ENCODE measurements at regions not wholly inside any gene's neighbourhood (a gene's known extent, or its start where the extent isn't known, plus 50 kb on each side); places are given as distances from the start of the nearest gene placed in this dataset.
A peak's percentile ranks its signal among the peaks of the same experiment; 100 is the strongest.

DNA sequence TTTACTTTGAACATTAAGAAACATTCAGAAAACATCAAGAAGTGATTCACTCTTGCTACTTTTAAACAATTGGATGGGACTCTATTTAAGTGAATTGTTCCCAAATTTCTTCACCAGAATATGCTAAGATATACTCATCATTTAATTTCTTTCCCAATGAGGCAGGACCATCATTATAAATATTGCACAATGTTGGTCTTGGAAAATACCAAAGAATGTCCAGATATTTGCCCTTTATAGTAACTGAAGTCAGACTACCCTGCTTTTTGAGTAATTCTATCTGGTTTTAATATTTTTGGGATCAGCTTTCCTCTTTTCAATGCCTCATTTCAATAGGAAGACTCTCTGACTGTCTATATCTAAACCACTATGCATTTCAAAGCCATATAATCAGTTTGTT is 129.4 kb upstream of the TENM3 start:
- no peak for DNase-seq (ENCODE audit: extremely low read depth in 1 of 11, low read depth in 9 of 11, low spot score in 4 of 11)

DNA sequence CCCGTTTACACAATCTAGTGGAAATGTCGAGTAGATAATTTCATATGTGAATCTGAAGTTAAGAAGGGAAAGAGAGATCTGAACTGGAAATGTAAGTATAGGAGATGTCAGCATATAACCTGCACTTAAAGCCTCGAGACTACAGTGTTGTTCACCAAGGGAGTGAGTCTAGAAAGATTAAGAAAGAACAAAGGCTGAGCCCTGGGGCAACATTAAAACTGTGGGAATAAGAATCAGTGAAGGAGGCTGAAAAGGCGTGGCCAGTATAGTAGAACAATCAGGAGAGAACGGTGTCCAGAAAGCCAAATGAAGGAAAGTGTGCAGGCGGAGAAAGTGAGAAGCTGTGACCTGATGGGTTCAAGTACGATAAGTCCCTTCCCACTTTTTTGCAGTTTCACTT is 118.8 kb upstream of the TENM3 start:
- no peak for DNase-seq (ENCODE audit: extremely low read depth in 1 of 11, low read depth in 9 of 11, low spot score in 4 of 11)

DNA sequence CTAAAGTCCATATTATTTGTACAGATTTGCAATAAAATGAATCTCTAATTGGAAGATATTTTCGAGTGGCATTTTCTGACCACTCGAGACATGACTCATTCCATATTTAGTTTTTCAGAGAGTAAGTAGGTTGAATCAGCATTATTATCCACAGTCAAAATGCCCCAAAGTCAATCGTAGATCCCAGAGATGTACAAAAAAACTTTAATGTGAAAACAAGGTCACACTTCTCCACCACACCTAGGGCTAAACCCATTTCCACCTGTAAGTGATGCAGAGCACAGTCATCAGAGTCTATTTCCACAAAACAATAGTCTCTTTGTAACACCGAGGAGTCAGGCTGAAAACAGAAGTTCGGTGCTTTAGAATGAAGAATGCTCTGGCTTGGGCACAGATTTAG is 117.1 kb upstream of the TENM3 start:
- no peak for DNase-seq (ENCODE audit: extremely low read depth in 1 of 11, low read depth in 9 of 11, low spot score in 4 of 11)

DNA sequence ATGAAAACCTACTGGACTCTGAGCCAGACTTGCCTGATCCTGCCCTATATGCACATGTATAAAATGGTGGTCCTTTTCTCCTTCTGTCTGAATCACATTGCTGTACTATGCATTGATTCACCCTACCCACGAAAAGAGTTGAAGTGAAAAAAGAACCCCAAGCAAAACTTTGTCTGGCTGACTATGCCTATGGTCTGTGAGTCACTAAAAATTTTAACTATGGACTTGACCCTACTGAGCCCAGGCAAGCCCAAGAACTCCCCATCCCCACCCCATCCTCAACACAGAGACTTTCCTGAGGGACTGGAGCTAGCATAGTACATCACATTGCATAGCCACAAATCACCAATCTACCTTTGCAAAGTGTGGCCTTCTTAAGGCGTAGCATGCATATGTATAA is 116.6 kb upstream of the TENM3 start:
- no peak for DNase-seq (ENCODE audit: extremely low read depth in 1 of 11, low read depth in 9 of 11, low spot score in 4 of 11)

DNA sequence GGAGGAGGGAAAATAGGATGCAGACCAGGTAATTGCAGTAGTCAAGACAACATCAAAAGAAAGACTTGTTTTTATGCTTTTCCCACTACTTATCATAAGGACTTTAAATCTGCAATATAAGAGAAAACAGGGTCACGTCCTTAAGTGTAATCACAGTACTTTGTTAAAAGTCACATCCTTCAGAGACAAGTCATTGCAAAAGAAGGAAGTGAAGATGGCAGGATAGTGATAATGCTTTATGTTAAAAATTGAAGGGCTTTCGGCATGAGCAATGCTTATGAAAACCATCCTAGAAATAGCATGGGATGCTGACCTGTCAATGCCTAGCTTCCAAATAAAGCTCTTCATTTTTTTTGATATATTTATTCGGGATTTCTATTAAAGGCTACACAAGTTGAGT is 110.2 kb upstream of the TENM3 start:
- no peak for DNase-seq (ENCODE audit: extremely low read depth in 1 of 11, low read depth in 9 of 11, low spot score in 4 of 11)

DNA sequence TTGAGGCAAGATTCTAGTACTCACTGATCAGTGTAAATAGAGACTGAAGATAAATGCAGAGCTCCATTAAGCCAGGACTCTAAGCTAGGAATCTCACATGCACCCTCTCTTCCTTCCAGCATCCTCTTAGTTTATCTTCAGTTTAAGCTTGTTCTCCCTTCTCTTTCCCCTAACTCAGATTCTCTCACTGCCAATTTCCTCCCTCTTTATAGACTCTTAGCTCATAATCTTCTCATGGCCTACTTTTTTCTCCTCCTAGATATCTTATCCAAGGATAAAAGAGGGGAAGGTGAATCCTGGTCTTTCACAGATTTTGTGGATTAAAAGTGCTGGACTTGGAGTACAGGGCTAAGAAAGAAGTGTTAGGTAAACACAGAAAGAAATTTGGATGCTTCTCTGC is 108.9 kb upstream of the TENM3 start:
- no peak for DNase-seq (ENCODE audit: extremely low read depth in 1 of 11, low read depth in 9 of 11, low spot score in 4 of 11)

DNA sequence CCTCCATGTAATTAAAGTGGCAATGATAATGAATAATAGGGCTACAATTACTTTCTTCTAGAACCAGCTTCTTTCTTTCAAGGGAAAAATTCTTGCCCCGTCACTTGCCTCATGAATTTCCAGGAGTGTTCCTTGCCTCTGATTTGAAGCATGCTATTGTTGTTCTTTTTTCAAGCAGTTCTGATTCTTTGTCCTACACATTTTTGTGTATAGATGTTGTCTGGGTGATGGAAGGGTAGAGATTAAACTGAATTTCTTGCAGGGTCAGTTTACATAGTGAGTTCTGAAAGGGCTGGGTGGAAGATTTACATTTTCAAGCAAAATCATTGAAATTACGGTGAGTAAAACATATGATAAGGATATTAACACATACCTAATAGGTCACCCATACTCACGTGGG is 107.0 kb upstream of the TENM3 start:
- DNase-seq (ENCODE audit: extremely low read depth in 1 of 11, low read depth in 9 of 11, low spot score in 4 of 11), result no peak

DNA sequence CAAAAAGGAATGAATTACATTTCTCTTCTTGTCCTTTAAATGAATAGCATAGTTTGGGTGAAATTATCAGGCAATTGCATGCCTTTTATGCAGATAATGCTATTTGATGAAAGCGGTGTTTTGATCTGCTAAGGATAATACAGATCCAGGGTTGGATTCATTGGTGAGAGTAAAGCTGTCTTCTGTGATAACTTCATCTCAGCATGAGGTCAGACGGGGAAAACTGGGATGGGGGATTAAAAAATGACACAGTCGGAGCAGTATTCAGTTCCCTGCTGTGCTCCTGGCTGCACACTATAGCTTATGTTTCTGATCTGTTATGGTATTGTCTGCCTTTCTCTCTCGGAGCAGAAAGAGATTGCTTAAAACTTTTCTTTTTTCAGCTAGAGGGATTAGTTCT is 105.9 kb upstream of the TENM3 start:
- DNase-seq (ENCODE audit: extremely low read depth in 1 of 11, low read depth in 9 of 11, low spot score in 4 of 11), result no peak

DNA sequence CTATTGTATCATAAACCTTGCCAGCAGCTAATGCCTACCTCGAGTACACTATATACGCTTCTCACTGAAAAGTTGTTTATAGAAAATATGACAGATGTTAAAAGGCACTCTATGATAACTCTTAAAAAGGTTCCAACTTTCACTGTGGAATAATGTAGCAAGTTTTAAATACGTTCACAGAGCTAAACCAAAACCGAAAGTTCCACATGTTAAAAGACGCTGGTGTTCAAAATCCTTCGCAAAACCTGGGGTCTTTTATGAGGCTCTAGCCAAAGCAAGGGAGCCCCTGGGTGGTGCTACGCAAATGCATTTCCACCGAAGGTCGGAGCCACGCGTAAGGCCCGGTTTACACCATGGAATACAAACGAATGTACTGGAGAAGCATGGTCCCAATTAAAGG is 103.7 kb upstream of the TENM3 start:
- no peak for DNase-seq (ENCODE audit: extremely low read depth in 1 of 11, low read depth in 9 of 11, low spot score in 4 of 11)

DNA sequence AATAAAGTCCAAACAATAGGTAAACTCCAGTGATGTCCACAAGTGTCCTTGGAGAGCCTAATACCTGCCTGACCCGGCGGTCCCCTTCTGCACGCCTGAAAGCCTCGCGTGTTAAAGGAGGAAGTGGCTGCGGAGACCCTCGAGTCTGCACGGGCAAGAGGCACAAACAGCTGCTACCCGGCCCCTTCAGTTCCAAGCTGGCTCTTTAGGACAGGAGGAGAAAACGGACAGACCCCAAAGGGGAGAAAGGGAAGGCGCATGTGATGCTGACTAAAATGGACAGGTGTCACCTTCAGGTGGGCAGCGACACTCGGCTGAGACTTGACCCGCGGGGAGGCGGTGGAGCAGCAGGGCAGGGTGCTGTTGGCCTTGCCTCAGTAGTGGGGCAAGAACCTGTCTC is 102.7 kb upstream of the TENM3 start:
- DNase-seq (ENCODE audit: extremely low read depth in 1 of 11, low read depth in 9 of 11, low spot score in 4 of 11), result no peak

DNA sequence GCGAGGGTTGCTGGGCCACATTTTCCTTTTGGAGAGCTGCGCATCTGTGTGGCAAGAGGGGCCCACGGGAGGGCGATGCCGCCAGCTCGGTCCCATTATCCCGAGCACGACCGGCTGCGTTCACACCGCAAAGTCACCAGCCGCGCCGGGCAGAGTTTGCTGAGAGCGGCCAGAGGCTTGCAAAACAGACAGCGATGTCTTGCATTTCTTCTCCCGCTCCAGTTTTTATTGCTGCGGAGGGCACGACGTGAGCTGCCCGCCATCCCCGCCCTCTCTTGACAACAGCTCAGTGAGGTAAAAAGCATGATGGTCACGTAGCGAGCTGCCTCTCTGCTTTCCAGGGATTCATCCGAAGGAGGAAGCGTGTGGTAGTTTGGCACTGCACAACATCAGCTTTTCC is 102.1 kb upstream of the TENM3 start:
- DNase-seq (ENCODE audit: extremely low read depth in 1 of 11, low read depth in 9 of 11, low spot score in 4 of 11), result peak in 2 of 11 donors; percentile 20 to 29

DNA sequence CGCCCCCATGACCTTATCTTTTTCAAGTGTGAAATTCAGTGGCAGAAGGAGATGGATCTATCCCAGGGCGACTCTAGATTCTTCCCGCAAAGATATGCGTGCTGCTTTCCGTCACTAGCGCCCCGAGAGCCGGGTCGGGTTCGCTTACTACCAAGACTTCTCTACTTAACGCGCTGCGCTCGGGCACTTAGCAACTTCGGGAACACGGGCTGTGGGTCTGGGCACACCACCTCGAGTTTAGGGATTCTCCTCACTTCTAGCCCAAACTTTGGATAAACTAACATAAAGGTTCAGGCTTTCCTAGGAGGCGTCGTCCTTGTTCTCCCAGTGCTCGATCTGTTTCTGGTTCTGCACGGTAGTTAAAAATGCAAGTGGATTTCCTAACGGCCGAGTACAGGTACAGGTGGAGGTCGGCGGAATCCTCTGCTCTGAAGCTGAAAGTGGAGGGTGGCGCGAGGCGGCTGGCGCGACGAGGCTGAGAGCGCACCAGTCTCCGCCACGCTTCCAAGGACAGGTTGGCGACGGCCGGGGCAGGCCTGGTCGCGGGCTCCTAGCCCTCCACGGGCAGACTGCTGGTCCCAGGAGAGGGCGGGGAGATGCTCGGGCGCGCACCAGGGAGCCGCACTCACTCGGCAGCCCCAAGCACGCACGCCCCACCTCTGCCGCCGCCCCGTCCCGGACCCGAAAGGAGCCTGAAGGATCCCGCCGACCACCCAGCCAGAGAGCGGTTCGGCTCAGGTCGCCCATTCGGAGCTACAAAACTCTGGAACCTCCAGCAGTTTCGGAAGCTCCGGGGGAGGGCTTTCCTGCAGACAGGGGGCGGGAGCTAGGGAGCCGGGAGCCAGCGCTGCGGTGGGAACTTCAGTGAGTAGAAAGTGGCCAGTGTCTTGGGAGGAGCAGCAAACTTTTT is 100.8 kb upstream of the TENM3 start:
- peak in 6 of 11 donors; percentile 23 to 51 (median 39) for DNase-seq (ENCODE audit: extremely low read depth in 1 of 11, low read depth in 9 of 11, low spot score in 4 of 11)

DNA sequence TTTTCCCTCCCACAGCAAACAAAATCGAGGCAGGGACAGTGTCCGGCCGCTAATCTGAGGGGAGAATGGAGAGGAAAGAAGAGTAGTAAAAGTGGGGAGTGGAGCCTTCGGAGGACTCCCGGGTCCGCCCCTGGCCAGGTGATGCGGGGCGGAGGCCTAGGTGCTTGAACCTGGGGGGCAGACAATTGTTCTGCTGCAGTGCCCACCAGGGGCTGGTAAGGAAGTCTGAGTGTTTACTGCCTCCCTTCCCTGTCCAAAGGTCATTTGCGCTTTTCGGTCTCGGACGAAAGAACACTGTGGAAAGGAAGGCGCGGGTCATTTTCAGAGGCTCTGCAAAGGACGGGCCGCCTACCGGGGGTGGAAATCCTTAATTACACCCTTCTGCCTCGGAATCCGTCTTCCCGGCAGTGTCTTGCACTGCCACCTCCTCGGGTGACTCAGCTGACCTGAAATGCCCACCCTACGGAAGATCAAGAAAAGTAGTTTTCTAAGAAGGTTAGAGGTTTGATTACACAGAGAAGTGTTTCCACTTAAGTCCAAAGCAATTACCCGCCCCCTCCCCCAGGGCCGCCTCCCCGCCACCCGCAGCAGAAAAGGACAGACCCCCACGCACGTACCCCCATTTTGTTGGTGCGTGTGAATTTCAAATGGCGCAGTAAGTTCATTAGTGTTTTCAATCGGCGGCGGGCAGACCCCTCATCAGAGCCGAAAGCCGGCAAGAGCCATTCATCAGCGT is 99.9 kb upstream of the TENM3 start:
- peak in 4 of 11 donors; percentile 16 to 38 (median 27) for DNase-seq (ENCODE audit: extremely low read depth in 1 of 11, low read depth in 9 of 11, low spot score in 4 of 11)

DNA sequence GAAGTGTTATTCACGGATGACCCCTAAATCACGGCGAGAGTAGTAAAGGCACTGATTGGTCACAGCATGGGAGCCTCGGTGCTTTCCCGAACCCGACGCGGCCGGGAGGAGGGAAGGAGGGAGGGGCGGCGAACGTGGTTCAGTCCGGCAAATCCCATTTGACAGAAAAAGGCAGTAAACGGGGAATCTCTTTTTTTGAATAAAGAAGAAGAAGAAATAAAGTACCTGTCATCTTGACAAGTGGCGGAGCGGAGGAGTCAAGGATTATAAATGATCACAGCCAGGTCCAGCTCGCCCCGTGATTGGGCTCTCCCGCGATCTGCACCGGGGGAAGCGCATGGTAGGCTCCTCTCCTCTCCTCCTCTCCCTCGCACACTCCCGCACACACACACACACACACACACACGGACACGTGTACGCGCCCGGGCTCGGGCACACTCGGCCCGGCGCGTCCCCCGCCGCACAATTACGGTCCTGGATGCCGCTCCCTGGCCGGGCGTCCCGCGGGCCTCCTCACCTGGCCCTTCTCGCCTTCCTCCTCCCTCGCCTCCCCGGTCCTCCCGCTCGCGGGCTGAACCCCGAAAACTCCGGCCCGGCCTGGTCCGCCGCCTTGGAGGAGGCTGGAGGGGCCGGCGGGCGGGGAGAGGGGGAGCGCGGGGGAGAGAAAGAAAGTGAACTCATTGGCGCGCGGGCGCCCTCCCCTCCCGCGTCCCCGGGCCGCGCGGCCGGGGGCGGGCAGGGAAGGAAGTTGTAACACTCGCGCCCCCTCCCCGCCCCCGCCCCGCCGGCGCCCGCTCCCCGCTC is 99.2 kb upstream of the TENM3 start:
- DNase-seq (ENCODE audit: extremely low read depth in 1 of 11, low read depth in 9 of 11, low spot score in 4 of 11), result peak in 8 of 11 donors; percentile 50 to 73 (median 66)

DNA sequence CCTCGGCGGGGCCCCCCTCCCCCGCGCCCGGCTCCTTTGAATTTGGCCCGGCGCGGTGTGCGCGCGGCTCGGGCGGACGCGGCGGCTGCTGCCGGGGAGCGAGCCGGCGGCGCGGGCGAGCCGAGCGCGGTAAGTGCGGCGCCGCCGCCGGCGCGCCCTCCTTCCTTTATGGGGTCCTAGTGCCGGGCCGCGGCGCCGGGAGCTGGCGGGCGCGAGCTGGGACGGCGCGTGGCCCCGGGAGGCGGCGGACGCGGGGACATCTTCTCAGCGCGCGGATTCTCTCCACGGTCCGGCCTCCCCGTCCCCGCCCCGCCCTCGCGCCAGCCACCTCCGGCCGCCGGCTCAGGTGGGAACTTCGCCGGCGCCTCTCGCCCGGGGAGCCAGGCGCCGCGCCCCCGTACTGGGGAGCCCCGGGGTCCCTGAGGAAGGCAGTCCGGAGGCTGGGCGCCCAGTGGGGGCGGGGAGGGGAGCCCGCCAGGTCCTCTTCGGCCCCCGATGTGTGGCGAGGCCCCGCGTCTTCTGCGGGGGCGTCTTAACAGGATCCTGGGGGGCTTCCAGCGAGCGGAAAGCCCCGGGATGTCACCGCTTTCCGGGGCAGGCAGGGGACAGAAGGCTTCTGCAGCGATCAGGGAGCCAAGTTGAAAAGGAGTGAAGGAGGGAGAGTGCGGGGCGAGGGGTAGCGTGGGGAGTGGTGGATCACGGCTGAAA is 98.4 kb upstream of the TENM3 start:
- peak in 4 of 11 donors; percentile 8 to 40 (median 20) for DNase-seq (ENCODE audit: extremely low read depth in 1 of 11, low read depth in 9 of 11, low spot score in 4 of 11)

DNA sequence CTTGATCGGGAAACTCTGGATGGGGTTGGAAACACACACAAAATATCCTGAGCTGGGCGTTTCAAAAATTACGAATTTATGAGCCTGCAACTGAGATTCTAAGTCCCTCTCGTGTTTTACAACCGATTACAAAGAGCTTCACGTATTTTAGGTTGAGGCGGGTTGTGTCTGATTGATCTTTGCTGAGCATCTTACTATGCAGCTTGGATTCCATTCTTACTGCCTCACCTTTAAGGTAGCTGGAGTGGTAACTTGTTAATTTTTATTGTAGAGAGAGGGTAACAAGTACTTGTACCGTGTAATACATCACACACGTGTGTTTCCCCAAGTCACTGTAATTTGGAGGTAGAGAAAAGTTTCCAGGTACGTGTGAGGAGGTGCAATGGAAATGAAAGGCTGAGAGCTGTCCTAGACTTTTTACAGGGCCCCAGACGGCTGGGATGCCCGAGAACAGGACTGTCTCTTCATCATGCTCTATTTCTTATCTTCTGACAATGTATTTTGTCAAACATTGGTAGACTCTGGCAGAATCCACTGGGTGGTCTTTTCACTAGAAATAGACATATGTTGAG is 97.8 kb upstream of the TENM3 start:
- DNase-seq (ENCODE audit: extremely low read depth in 1 of 11, low read depth in 9 of 11, low spot score in 4 of 11), result peak in 2 of 11 donors; percentile 18 to 22

DNA sequence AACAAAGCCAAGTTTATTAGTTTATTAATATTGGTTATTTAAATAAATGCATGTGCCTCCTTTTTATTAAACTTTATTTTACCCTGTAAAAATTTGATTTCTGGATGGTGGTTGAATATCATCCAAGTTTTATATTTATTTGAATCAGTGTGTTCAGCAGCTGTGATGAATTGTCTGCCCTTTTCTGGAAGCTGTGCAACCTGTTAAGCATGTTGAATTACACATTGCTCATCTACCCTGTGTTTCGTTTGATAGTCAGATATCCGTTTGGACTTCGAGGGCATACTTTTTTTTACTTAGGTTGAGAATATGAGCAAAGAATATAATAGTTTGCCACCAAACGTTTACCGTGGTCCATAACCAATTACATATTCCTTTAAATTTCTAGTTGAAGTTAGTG is 95.8 kb upstream of the TENM3 start:
- DNase-seq (ENCODE audit: extremely low read depth in 1 of 11, low read depth in 9 of 11, low spot score in 4 of 11), result no peak

DNA sequence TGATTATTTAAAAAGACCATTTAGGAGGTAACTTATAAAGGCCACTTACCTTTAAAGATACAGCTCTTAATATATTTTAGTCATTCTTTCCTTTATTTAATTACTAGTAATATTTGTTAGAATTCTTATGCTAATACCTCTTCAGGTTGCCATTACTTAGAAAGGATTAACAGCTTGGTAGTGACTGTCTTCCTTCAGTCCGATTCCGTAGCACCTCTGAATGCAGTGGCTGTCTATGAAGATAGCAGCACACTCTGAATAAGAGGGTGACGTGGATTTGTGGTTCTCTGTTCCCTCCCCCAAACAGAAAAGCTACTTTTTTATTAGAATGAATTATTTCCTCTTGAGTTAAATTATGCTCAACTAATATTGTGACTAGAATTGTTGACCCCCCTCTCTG is 92.6 kb upstream of the TENM3 start:
- no peak for DNase-seq (ENCODE audit: extremely low read depth in 1 of 11, low read depth in 9 of 11, low spot score in 4 of 11)

DNA sequence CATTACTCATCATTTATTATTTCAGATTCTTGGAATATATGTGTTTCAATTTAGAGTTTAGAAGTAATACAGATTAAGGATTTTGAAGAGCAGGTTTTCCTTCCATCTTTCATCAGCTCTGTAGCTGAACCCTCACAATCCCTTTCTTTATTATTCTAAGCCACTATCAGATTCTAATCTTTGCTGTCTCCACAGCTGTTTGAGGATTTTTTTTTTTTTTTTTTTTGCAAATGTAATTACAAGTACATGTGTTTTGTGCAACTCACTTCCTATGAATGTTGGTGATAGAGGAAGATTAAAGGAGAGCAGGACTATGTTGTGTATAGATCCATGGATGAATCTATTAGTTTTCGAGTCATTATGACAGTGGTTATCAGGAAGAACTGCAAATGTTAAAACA is 87.4 kb upstream of the TENM3 start:
- DNase-seq (ENCODE audit: extremely low read depth in 1 of 11, low read depth in 9 of 11, low spot score in 4 of 11), result no peak
